NCI-H128 (cell line): ENCODE measurements at regions not wholly inside any gene's neighbourhood (a gene's known extent, or its start where the extent isn't known, plus 50 kb on each side); places are given as distances from the start of the nearest gene placed in this dataset.

Source experiments
- DNase-seq: peaks from one replicate; lab custom pipeline; 2025; ENCODE audit not compliant: unreplicated experiment; lab: John Stamatoyannopoulos, UW

GRCh38 chr18:67041334-67041733 is 437.4 kb upstream of the CDH19 start:
- no peak for DNase-seq

GRCh38 chr18:67035026-67035425 is 431.1 kb upstream of the CDH19 start:
- no peak for DNase-seq

- DNase-seq: no peak
Measured at GRCh38 chr18:67023059-67023458, 419.2 kb upstream of the CDH19 start.

- DNase-seq: no peak
Measured at GRCh38 chr18:67010919-67011318, 407.0 kb upstream of the CDH19 start.

- no peak for DNase-seq
Measured at GRCh38 chr18:67007999-67008398, 404.1 kb upstream of the CDH19 start.

- no peak for DNase-seq
Measured at GRCh38 chr18:67007085-67007484, 403.2 kb upstream of the CDH19 start.

- no peak for DNase-seq
Measured at GRCh38 chr18:67001052-67001451, 397.2 kb upstream of the CDH19 start.

GRCh38 chr18:66999003-66999402 is 395.1 kb upstream of the CDH19 start:
- DNase-seq: no peak

GRCh38 chr18:66995270-66995669 is 391.4 kb upstream of the CDH19 start:
- DNase-seq: no peak

GRCh38 chr18:66994790-66995189 is 390.9 kb upstream of the CDH19 start:
- DNase-seq: no peak

- no peak for DNase-seq
Measured at GRCh38 chr18:66993492-66993891, 389.6 kb upstream of the CDH19 start.

GRCh38 chr18:66990909-66991308 is 387.0 kb upstream of the CDH19 start:
- no peak for DNase-seq

GRCh38 chr18:66979009-66979408 is 375.1 kb upstream of the CDH19 start:
- no peak for DNase-seq

GRCh38 chr18:66972681-66973080 is 368.8 kb upstream of the CDH19 start:
- no peak for DNase-seq

- DNase-seq: no peak
Measured at GRCh38 chr18:66971960-66972359, 368.1 kb upstream of the CDH19 start.

- no peak for DNase-seq
Measured at GRCh38 chr18:66966171-66966570, 362.3 kb upstream of the CDH19 start.

GRCh38 chr18:66958309-66958708 is 354.4 kb upstream of the CDH19 start:
- DNase-seq: no peak

GRCh38 chr18:66951750-66952149 is 347.9 kb upstream of the CDH19 start:
- DNase-seq: no peak

- no peak for DNase-seq
Measured at GRCh38 chr18:66949419-66949818, 345.5 kb upstream of the CDH19 start.

GRCh38 chr18:66937546-66937945 is 333.7 kb upstream of the CDH19 start:
- no peak for DNase-seq

GRCh38 chr18:66931010-66931409 is 327.1 kb upstream of the CDH19 start:
- no peak for DNase-seq

- DNase-seq: no peak
Measured at GRCh38 chr18:66916834-66917233, 312.9 kb upstream of the CDH19 start.

GRCh38 chr18:66900837-66901236 is 296.9 kb upstream of the CDH19 start:
- no peak for DNase-seq

- DNase-seq: no peak
Measured at GRCh38 chr18:66895631-66896030, 291.7 kb upstream of the CDH19 start.
